OCI-LY3 (cell line): ENCODE measurements at regions not wholly inside any gene's neighbourhood (a gene's known extent, or its start where the extent isn't known, plus 50 kb on each side); places are given as distances from the start of the nearest gene placed in this dataset.
"Not testable (repeated sequence)": the region's sequence is repeated elsewhere in the genome, so short reads cannot be mapped to it uniquely, and the experiment has no call there.

Experiments
- H2AFZ ChIP-seq: fragments of 200-600, 300-600 bp; shearing (Covaris generic); 2 replicates; pipeline ENCODE4 v1.6.0; 2014; ENCODE audit warnings: antibody characterized with exemption, low read depth, low read length
- H3K27ac ChIP-seq: fragments of 200-600, 300-600 bp; sonication (generic); 2 replicates; pipeline ENCODE4 v1.5.1; 2014; ENCODE audit warnings: mild to moderate bottlenecking, low read length, moderate library complexity, mixed read lengths
- H3K27me3 ChIP-seq: fragments of 200-600, 300-600 bp; sonication (generic); 2 replicates; pipeline ENCODE4 v1.6.1; 2014; ENCODE audit warnings: low read depth, low read length, mixed read lengths
- H3K36me3 ChIP-seq: fragments of 200-600, 300-600 bp; sonication (generic); replicated peaks from 2 replicates; pipeline ENCODE3; 2014; ENCODE audit warnings: low read depth, low read length, mixed read lengths
- H3K4me1 ChIP-seq: fragments of 300-600, 200-600 bp; sonication (generic); 2 replicates; pipeline ENCODE4 v1.6.1; 2014; ENCODE audit warnings: low read length, mixed read lengths
- H3K4me2 ChIP-seq: fragments of 200-600, 300-600 bp; sonication (generic); 2 replicates; pipeline ENCODE4 v1.6.1; 2014; ENCODE audit warnings: low read length, mixed read lengths
- H3K4me3 ChIP-seq: fragments of 300-600, 200-600 bp; sonication (generic); 2 replicates; pipeline ENCODE4 v1.5.1; 2014; ENCODE audit warnings: antibody characterized with exemption, mild to moderate bottlenecking, low read length, moderate library complexity
- H3K79me2 ChIP-seq: fragments of 300-600, 200-600 bp; shearing (Covaris generic); 2 replicates; pipeline ENCODE4 v1.6.1; 2014; ENCODE audit warnings: mild to moderate bottlenecking, low read length, mixed read lengths
- H3K9ac ChIP-seq: fragments of 300-600, 200-600 bp; shearing (Covaris generic); 2 replicates; pipeline ENCODE4 v1.6.0; 2014; ENCODE audit warnings: mild to moderate bottlenecking, low read length, moderate library complexity
- H3K9me3 ChIP-seq: fragments of 200-600, 300-600 bp; shearing (Covaris generic); 2 replicates; pipeline ENCODE4 v1.6.1; 2014; ENCODE audit warnings: low read length, mixed read lengths; ENCODE audit not compliant: insufficient read depth
- H4K20me1 ChIP-seq: fragments of 200-600, 300-600 bp; sonication (generic); 2 replicates; pipeline ENCODE4 v1.6.1; 2016; ENCODE audit warnings: low read length, mixed read lengths; ENCODE audit not compliant: insufficient read depth
- EZH2phosphoT487 ChIP-seq: fragments of 200-600 bp; shearing (Covaris generic); IDR thresholded peaks from 2 replicates; pipeline ENCODE4 v1.6.1; 2018; ENCODE audit warnings: antibody characterized with exemption, mixed run types, low read depth
- TF ChIP-seq, protein P1 (sequence below): fragments of 200-600, 300-600 bp; sonication (generic); IDR thresholded peaks from 2 replicates; pipeline ENCODE4 v1.5.1; 2014; ENCODE audit warnings: antibody characterized with exemption, low read length, low read depth

DNA sequence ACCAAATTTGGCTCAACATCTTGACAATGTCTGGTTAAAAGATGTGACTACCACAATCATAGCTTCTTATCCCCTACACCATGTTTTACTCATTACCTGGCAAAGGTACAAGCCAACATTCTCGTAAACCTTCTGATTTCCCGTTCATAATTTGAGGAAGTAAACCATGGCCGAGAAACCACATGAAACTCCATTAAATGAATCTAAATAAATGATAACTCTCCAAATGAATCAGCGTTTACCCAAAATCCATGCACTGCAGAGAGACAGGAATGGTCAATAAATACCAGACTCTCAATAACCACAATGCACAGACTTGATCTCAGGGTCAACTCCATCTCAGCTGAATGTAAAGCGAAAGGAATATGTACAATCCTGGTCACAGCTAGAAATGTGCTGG lies 125.2 kb downstream of the TYW3 start:
- H3K4me2 ChIP-seq = peak overlapping the region; percentile 75
- H3K79me2 ChIP-seq = no peaks in the 10 kb centered on the region
- H3K36me3 ChIP-seq = no peaks in the 10 kb centered on the region
- no peak overlapping the region for H3K9ac ChIP-seq
- TF ChIP-seq, protein P1, sequence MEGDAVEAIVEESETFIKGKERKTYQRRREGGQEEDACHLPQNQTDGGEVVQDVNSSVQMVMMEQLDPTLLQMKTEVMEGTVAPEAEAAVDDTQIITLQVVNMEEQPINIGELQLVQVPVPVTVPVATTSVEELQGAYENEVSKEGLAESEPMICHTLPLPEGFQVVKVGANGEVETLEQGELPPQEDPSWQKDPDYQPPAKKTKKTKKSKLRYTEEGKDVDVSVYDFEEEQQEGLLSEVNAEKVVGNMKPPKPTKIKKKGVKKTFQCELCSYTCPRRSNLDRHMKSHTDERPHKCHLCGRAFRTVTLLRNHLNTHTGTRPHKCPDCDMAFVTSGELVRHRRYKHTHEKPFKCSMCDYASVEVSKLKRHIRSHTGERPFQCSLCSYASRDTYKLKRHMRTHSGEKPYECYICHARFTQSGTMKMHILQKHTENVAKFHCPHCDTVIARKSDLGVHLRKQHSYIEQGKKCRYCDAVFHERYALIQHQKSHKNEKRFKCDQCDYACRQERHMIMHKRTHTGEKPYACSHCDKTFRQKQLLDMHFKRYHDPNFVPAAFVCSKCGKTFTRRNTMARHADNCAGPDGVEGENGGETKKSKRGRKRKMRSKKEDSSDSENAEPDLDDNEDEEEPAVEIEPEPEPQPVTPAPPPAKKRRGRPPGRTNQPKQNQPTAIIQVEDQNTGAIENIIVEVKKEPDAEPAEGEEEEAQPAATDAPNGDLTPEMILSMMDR = no peak
- 0 out of 2 replicates have a peak, but pooled peaks have one; percentile 65 for TF ChIP-seq EZH2phosphoT487
- H3K4me1 ChIP-seq = peaks cover 21% of the 10 kb centered on the region
- H4K20me1 ChIP-seq = peaks cover 10% of the 10 kb centered on the region; the same call in 1 of the 2 replicates
- peak overlapping the region; percentile 37; the same call in 1 of the 2 replicates for H3K4me3 ChIP-seq
- H3K27ac ChIP-seq = no peak overlapping the region
- peaks cover 90% of the 10 kb centered on the region for H3K27me3 ChIP-seq
- no peak overlapping the region for H2AFZ ChIP-seq
- no peaks in the 10 kb centered on the region for H3K9me3 ChIP-seq

DNA sequence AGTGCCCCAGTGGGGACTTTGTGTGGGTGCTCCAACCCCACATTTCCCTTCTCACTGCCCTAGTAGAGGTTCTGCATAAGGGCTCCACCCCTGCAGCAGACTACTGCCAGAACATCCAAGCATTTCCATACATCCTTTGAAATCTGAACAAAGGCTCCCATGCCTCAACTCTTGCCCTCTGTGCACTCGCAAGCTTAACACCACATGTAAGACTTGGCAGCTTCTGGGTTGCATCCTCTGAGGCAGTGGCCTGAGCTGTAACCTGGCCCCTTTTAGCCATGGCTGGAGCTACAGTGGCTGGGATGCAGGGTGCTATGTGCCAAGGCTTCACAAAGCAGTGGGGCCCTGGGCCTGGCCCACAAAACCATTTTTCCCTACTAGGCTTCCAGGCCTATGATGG lies 128.9 kb downstream of the TYW3 start:
- Histone ChIP-seq H3K36me3 (no peaks in the 10 kb centered on the region), H3K9me3 (no peaks in the 10 kb centered on the region), H3K4me3 (no peak overlapping the region), H3K4me2 (no peak overlapping the region), H3K27ac (no peak overlapping the region), H3K4me1 (peaks cover 18% of the 10 kb centered on the region), H2AFZ (no peak overlapping the region), H4K20me1 (peaks cover 10% of the 10 kb centered on the region; the same call in 1 of the 2 replicates), H3K79me2 (no peaks in the 10 kb centered on the region), H3K27me3 (peaks cover 70% of the 10 kb centered on the region), H3K9ac (no peak overlapping the region)
- no peak for TF ChIP-seq EZH2phosphoT487
- TF ChIP-seq, protein P1 = no peak

DNA sequence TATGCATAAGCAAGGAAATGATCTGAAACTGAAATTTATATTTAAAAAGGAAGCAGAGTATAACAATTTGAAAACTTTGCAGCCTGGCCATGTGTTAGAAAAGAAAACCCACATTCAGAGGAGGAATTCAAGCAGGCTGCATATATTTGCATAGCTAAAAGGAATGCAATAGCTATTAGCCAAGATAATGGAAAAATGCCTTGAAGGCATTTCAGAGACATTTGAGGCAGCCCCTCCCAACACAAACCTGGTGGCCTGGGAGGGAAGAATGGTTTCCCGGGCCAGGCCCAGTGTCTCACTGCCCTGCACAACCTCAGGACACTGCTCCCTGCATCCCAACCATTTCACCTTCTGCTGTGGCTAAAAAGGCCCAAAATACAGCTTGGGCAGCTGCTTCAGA lies 136.8 kb downstream of the TYW3 start:
- Histone ChIP-seq H3K36me3 (no peaks in the 10 kb centered on the region), H3K4me3 (no peak overlapping the region), H4K20me1 (no peaks in the 10 kb centered on the region), H3K4me1 (no peaks in the 10 kb centered on the region), H3K27me3 (peaks cover 5% of the 10 kb centered on the region; the same call in 1 of the 2 replicates), H3K9me3 (no peaks in the 10 kb centered on the region), H3K9ac (no peak overlapping the region), H3K79me2 (no peaks in the 10 kb centered on the region), H2AFZ (no peak overlapping the region), H3K4me2 (no peak overlapping the region), H3K27ac (no peak overlapping the region)
- TF ChIP-seq, protein P1 = no peak
- no peak for TF ChIP-seq EZH2phosphoT487

DNA sequence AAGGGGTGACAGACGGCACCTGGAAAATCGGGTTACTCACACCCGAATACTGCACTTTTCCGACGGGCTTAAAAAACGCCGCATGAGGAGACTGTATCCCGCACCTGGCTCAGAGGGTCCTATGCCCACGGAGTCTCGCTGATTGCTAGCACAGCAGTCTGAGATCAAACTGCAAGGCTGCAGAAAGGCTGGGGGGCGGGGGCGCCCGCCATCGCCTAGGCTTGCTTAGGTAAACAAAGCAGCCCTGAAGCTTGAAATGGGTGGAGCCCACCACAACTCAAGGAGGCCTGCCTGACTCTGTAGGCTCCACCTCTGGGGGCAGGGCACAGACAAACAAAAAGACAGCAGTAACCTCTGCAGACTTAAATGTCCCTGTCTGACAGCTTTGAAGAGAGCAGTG lies 144.4 kb downstream of the TYW3 start:
- H3K9me3 ChIP-seq, H2AFZ ChIP-seq, H3K9ac ChIP-seq, H3K79me2 ChIP-seq, H3K4me3 ChIP-seq, H3K27me3 ChIP-seq, H3K27ac ChIP-seq, H3K36me3 ChIP-seq, H3K4me1 ChIP-seq, H3K4me2 ChIP-seq, H4K20me1 ChIP-seq: not testable (repeated sequence)

DNA sequence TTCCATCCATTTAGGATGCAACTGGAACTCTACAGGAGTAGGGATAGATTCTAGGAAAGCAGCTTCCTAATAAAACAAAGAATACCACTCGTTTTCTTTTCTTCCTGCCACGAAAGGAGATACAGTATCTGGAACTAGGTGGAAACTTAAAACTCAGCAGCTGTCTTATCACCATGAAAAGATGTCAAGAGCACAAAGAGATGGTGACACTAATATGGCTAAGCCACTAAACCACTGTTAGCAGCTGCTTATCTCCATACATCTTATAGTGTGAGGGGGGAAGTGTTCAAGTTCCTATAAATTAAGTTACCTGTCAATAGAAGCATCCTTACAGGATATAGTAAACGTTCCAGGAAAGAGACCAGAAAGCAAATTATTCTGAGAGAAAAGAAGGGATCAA lies 162.5 kb downstream of the TYW3 start:
- Histone ChIP-seq H3K9ac (no peak overlapping the region), H3K27ac (no peak overlapping the region), H3K36me3 (no peaks in the 10 kb centered on the region), H4K20me1 (no peaks in the 10 kb centered on the region), H3K4me1 (peaks cover 9% of the 10 kb centered on the region), H3K9me3 (no peaks in the 10 kb centered on the region), H3K79me2 (no peaks in the 10 kb centered on the region), H3K27me3 (no peaks in the 10 kb centered on the region), H2AFZ (no peak overlapping the region), H3K4me2 (no peak overlapping the region), H3K4me3 (no peak overlapping the region)
- no peak for TF ChIP-seq EZH2phosphoT487
- TF ChIP-seq, protein P1 = no peak
